ENCODE measurements at regions not wholly inside any gene's neighbourhood (a gene's known extent, or its start where the extent isn't known, plus 50 kb on each side); places are given as distances from the start of the nearest gene placed in this dataset.

DNA sequence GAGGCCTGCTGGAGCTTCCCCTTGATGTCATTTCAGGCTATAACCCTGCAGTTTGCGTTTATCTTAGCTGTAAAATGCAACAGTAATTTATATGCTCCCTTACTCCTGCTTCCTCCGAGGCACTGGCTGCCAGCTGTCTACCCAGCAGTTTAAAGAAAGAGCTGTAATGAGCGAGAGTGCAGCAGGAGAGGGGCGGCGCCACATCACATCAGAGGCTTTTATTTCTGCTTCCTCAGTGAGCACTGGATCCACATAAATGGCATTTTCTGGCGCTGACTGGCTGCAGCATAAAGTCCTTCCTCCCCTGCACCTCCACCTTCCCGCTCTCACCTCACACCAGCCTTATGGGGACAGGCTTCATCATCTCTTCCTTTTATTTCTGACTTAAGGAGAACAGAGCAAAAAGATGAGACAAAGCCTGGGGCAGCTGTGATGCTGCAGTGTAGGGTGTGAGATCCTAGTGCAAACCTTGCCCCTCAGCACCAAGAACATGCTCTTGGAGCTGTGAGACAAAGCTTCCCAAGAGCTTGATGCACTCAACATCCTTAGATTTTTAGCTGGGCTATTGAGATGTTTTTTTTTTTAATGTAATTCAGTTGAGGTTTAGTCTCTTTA is 829.6 kb upstream of the ZNF608 start:
- no peak for ATAC-seq (replicated peaks)
- no peaks in the 10 kb centered on the region for H3K27me3 Mint-ChIP-seq
- DNase-seq, result no peak
- no peaks in the 10 kb centered on the region for H3K4me1 Mint-ChIP-seq (ENCODE audit: low read depth in 2 of 2)
- no peak overlapping the region for H3K27ac Mint-ChIP-seq
- H3K36me3 Mint-ChIP-seq (ENCODE audit: insufficient read depth), result no peaks in the 10 kb centered on the region
- peaks cover 8 to 12% of the 10 kb centered on the region in 2 donors for H3K9me3 Mint-ChIP-seq
- H3K4me3 Mint-ChIP-seq, result no peak overlapping the region

DNA sequence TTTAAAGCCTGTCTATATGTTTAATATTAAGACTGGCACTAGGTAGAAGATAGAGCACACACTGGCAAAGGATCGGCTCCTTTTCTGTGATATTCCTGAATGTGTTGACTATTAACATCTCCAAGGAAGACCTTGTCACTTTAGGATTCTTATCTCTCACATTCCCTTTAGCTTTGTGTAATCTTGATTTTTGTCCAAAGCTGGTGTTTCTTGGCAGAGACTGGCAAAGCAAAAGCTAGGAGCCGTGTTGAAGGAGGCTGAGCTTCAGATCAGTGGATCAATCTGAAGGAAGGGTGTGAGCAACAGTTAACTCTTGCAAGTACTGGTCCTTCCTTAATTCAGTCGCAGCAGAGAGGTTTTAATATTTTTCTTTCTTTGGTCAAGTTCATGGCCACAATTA is 830.4 kb upstream of the ZNF608 start:
- no peak for ATAC-seq (replicated peaks)
- H3K27ac Mint-ChIP-seq, result no peak overlapping the region
- DNase-seq, result no peak
- H3K27me3 Mint-ChIP-seq, result no peaks in the 10 kb centered on the region
- no peak overlapping the region for H3K4me3 Mint-ChIP-seq
- peaks cover 8 to 14% of the 10 kb centered on the region in 2 donors for H3K9me3 Mint-ChIP-seq
- H3K4me1 Mint-ChIP-seq (ENCODE audit: low read depth in 2 of 2), result no peaks in the 10 kb centered on the region
- H3K36me3 Mint-ChIP-seq (ENCODE audit: insufficient read depth), result no peaks in the 10 kb centered on the region

DNA sequence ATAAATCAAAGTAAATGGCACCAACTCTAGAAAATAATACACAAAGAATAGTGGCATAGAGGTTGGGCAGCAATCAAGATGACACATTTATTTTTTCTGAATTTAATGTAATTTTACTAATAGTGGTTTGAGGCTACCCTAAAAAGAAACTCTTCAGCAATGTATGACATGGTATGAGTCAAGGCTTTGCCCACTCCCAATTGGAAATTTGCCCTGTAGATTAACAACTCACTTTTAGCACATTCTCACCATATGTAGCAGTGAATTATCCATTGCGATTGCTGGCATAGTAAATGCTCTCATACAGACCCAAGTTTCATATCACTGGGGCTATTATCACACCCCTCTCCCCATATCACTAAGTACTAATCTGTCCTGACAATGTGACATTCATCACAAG is 832.1 kb upstream of the ZNF608 start:
- ATAC-seq (replicated peaks) (no peak), DNase-seq (no peak)
- Mint-ChIP-seq H3K27ac (no peak overlapping the region), H3K4me3 (no peak overlapping the region), H3K4me1 (ENCODE audit: low read depth in 2 of 2) (no peaks in the 10 kb centered on the region), H3K27me3 (no peaks in the 10 kb centered on the region), H3K36me3 (ENCODE audit: insufficient read depth) (no peaks in the 10 kb centered on the region), H3K9me3 (peaks cover 5 to 9% of the 10 kb centered on the region in 2 donors)

DNA sequence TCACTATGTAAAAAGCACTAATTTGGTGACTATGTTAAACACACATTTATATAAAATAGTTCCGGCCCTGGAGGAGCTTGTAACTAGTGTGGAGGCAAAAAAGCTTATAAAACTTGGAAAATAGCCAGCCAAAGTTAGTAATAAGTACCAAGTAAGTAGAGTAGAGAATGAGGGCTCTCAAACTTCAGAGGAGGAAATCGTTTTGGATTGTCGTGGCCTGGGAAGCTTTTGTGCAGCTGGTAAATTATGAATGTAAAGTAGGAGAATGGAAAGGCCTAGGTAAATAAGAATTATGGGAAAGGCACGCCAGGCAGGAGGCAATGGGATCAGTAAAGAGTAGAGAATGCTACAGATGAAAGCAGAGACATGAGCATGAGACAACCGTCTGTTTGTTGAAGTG is 832.7 kb upstream of the ZNF608 start:
- Mint-ChIP-seq H3K36me3 (ENCODE audit: insufficient read depth) (no peaks in the 10 kb centered on the region), H3K9me3 (peaks cover 0 to 9% of the 10 kb centered on the region in 2 donors), H3K4me3 (no peak overlapping the region), H3K27ac (no peak overlapping the region), H3K27me3 (no peaks in the 10 kb centered on the region), H3K4me1 (ENCODE audit: low read depth in 2 of 2) (no peaks in the 10 kb centered on the region)
- DNase-seq (no peak), ATAC-seq (replicated peaks) (no peak)

DNA sequence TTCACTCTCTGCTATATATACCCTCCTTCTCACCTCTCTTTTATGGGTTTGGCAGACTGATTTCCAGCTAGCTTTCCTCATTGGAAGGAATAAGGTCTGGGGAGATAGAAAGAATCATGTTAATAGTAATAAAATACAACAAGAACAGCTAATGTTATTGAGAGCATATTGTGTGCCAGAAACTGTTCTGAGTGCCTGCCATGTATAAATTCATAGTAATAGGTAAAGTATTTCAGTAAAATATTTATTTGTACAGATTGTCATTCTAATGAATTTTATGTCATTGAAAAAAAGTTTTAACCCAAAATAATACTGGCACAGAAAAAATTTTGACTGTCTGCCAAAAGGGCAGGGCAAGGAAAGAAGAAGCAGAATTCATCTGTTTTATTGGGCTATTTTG is 834.9 kb upstream of the ZNF608 start:
- no peak overlapping the region for H3K27ac Mint-ChIP-seq
- ATAC-seq (replicated peaks), result no peak
- no peak for DNase-seq
- H3K4me3 Mint-ChIP-seq, result no peak overlapping the region
- H3K27me3 Mint-ChIP-seq, result no peaks in the 10 kb centered on the region
- no peaks in the 10 kb centered on the region for H3K4me1 Mint-ChIP-seq (ENCODE audit: low read depth in 2 of 2)
- no peaks in the 10 kb centered on the region for H3K36me3 Mint-ChIP-seq (ENCODE audit: insufficient read depth)
- peaks cover 0 to 8% of the 10 kb centered on the region in 2 donors for H3K9me3 Mint-ChIP-seq

DNA sequence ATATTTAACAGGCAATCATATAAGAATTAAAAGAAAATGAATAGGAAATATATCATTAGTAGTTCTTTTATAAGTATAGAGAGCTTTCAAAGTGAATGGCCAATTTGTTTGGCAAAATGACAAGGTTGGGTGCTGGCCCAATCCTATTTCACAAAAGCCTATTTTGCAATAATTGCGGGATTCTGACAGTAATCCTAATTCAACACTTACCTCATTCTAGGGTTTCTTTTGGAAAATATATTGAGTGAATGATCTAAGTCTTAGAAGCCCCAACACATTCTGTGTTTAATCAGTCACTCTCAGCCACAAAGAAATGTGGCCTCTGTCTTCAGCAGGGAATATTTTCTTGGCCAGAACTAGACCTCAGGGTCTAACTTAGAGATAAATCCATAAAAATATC is 835.9 kb upstream of the ZNF608 start:
- DNase-seq (no peak), ATAC-seq (replicated peaks) (no peak)
- H3K9me3 Mint-ChIP-seq, result peaks cover 7 to 11% of the 10 kb centered on the region in 2 donors
- H3K27ac Mint-ChIP-seq, result no peak overlapping the region
- H3K36me3 Mint-ChIP-seq (ENCODE audit: insufficient read depth), result no peaks in the 10 kb centered on the region
- H3K4me3 Mint-ChIP-seq, result no peak overlapping the region
- no peaks in the 10 kb centered on the region for H3K4me1 Mint-ChIP-seq (ENCODE audit: low read depth in 2 of 2)
- H3K27me3 Mint-ChIP-seq, result no peaks in the 10 kb centered on the region

DNA sequence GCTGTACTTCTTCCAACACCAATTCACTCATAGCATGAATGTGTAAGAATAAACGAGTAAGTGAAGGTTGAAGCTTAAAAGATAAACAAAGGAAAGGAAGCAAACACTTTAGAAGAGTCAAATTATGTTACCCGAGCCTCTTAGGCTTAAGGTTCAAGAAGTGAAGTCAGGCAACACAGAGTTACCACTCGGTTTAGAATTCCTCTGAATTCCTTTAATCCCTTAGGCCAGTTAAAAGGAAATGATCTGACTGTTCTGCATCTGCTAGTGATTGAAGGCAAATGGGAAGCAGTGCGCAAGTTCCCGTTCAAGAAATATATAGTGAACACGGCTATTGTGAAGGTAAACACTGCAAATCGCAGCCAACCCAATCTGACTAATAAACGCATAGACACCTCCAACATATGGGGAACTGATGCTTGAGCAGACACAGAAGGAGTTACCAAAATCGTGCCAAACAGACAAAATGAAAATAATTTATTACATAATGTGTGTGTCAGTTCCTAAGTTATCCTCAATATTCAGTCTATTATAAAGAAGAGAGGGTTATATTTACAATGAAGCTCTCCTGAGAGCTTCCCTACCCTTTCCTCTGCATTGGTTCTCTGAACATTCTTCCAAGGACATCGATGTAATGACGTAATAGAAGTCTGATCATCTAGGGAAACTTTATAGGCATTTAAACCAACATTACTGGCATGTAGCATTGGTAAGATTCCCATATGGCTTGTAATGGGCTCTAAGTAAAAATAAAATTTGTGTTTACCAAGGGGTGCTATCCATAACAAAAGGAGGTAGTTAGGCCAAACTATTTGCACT is 837.1 kb upstream of the ZNF608 start:
- Mint-ChIP-seq H3K27ac (no peak overlapping the region), H3K27me3 (no peaks in the 10 kb centered on the region), H3K9me3 (peaks cover 10 to 11% of the 10 kb centered on the region in 2 donors), H3K4me1 (ENCODE audit: low read depth in 2 of 2) (no peaks in the 10 kb centered on the region), H3K36me3 (ENCODE audit: insufficient read depth) (no peaks in the 10 kb centered on the region), H3K4me3 (no peak overlapping the region)
- ATAC-seq (replicated peaks), result no peak
- DNase-seq, result no peak

DNA sequence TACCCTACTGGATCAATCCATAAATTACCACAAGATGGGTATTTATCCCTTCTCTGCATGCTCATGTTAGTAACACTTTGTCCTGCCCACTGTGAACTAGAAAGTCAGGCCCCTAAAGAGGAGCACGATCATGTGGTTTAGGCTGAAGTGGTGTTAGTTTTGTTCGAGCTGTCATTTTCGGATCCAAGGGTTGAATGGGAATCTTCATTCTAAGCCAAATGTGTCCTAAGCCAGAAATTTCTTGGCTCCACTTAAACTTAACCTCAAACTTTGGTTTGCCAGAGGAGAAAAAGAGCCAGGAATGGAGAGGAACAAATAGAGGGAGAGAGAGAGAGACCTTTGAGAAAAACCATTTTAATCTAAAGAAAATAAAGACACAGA is 837.7 kb upstream of the ZNF608 start:
- Mint-ChIP-seq H3K36me3 (ENCODE audit: insufficient read depth) (no peaks in the 10 kb centered on the region), H3K4me1 (ENCODE audit: low read depth in 2 of 2) (no peaks in the 10 kb centered on the region), H3K4me3 (no peak overlapping the region), H3K27ac (no peak overlapping the region), H3K9me3 (peaks cover 10 to 11% of the 10 kb centered on the region in 2 donors), H3K27me3 (no peaks in the 10 kb centered on the region)
- no peak for ATAC-seq (replicated peaks)
- DNase-seq, result no peak

DNA sequence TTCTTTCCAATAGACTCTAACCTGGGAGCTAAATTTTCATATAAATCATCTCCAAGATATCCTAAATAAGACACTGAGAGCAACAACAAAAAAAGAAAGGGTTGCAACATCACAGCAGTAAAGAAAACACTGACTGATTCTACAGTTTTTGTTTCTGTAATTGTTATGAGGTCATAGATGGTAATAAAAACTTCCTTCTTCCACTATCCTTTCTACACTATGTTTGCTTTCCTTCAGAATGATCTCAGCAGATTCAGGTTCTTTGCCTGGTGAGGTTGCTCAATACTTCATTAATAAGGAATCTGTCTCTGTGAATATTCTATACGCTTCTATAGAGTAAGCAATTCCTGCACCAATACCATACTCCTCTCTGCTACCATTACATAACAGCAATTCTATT is 835.6 kb upstream of the GRAMD2B start:
- H3K36me3 Mint-ChIP-seq (ENCODE audit: insufficient read depth), result no peaks in the 10 kb centered on the region
- no peak overlapping the region for H3K27ac Mint-ChIP-seq
- no peaks in the 10 kb centered on the region for H3K27me3 Mint-ChIP-seq
- H3K9me3 Mint-ChIP-seq, result peaks cover 6 to 10% of the 10 kb centered on the region in 2 donors
- no peak overlapping the region for H3K4me3 Mint-ChIP-seq
- no peaks in the 10 kb centered on the region for H3K4me1 Mint-ChIP-seq (ENCODE audit: low read depth in 2 of 2)
- ATAC-seq (replicated peaks) (no peak), DNase-seq (no peak)

DNA sequence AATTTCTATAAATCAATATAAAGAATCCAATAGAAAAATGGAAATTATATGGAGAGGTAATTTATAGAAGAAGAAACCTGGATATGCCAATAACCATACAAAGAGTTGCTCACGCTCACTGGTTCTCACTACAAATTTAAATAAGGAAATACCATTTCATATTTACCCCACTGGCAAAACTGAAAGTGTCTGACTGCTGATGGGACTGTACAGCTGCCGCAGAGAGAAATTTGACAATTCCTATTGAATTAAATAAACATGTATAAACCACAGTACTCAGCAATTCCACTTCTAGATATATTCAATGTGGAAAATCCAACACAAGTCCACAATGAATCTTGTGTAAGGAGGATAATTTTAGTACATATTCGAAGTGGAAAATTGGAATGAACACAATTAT is 830.4 kb upstream of the GRAMD2B start:
- no peaks in the 10 kb centered on the region for H3K9me3 Mint-ChIP-seq
- no peaks in the 10 kb centered on the region for H3K27me3 Mint-ChIP-seq
- no peak for ATAC-seq (replicated peaks)
- DNase-seq, result no peak
- H3K4me3 Mint-ChIP-seq, result no peak overlapping the region
- H3K36me3 Mint-ChIP-seq (ENCODE audit: insufficient read depth), result no peaks in the 10 kb centered on the region
- no peaks in the 10 kb centered on the region for H3K4me1 Mint-ChIP-seq (ENCODE audit: low read depth in 2 of 2)
- no peak overlapping the region for H3K27ac Mint-ChIP-seq

DNA sequence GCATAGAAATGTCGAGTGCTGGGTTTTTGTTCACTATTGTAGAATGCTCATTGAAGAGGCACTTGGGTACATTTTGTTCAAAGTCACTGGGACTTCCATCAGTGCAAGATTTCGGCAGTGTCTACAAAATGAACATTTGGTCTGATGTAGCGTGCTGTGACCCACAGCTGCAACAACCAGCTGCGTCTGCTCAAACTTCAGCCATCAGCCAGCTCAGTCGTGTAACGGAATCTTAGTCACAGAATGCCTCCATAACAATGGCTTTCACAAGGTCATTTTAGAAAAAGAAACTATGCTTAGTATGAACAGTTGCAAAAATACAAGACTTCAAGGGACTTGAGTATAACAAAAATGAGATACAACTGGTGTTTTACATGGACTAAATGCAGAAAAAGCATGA is 828.1 kb upstream of the GRAMD2B start:
- no peaks in the 10 kb centered on the region for H3K27me3 Mint-ChIP-seq
- H3K27ac Mint-ChIP-seq, result no peak overlapping the region
- no peaks in the 10 kb centered on the region for H3K4me1 Mint-ChIP-seq (ENCODE audit: low read depth in 2 of 2)
- H3K36me3 Mint-ChIP-seq (ENCODE audit: insufficient read depth), result no peaks in the 10 kb centered on the region
- ATAC-seq (replicated peaks) (no peak), DNase-seq (no peak)
- H3K9me3 Mint-ChIP-seq, result no peaks in the 10 kb centered on the region
- no peak overlapping the region for H3K4me3 Mint-ChIP-seq

DNA sequence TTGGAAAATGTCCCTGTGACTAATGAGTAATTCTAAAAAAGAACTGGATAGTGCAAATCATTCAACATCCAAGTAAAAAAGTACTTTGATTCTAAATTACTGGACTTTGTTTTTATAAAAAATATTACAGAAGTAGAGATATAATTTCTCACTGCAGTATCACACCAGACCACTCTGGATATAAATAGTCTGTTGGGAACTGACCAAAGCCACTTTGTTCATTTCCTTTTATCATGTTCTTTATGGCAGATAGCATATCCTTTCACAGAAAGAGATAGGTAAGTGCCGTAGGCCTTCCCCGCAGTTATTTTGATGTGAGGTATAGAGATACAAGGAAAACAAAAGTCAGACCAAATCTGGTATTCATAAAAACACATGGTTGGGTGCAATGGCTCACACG is 827.4 kb upstream of the GRAMD2B start:
- no peak for ATAC-seq (replicated peaks)
- no peaks in the 10 kb centered on the region for H3K9me3 Mint-ChIP-seq

DNA sequence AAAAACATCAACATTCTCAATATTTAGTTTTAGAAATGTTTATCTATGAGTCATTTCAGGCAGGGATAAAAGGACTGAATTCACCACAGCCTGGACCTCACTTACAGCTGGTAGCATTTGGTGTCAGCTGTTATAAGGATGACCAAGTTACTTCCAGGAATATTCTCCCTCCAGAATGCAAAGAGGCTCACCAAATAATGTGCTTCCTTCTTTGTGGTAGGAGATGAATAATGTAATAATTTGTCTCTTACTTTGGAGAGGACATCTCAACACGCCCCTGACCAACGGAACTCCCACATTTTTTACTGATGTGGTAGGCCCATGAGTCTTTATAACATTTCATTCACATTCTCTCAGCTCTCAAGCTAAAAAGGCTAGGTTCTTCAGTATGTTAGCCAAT is 825.9 kb upstream of the GRAMD2B start:
- H3K4me1 Mint-ChIP-seq (ENCODE audit: low read depth in 2 of 2), result no peaks in the 10 kb centered on the region
- DNase-seq, result no peak
- no peaks in the 10 kb centered on the region for H3K9me3 Mint-ChIP-seq
- H3K27me3 Mint-ChIP-seq, result no peaks in the 10 kb centered on the region
- ATAC-seq (replicated peaks), result no peak
- H3K27ac Mint-ChIP-seq, result no peak overlapping the region
- H3K4me3 Mint-ChIP-seq, result no peak overlapping the region
- no peaks in the 10 kb centered on the region for H3K36me3 Mint-ChIP-seq (ENCODE audit: insufficient read depth)

More for the DNA sequence above, 827.4 kb upstream of the GRAMD2B start:
- no peak for DNase-seq
- H3K4me3 Mint-ChIP-seq, result no peak overlapping the region
- no peak overlapping the region for H3K27ac Mint-ChIP-seq
- H3K27me3 Mint-ChIP-seq, result no peaks in the 10 kb centered on the region
- no peaks in the 10 kb centered on the region for H3K36me3 Mint-ChIP-seq (ENCODE audit: insufficient read depth)
- H3K4me1 Mint-ChIP-seq (ENCODE audit: low read depth in 2 of 2), result no peaks in the 10 kb centered on the region

DNA sequence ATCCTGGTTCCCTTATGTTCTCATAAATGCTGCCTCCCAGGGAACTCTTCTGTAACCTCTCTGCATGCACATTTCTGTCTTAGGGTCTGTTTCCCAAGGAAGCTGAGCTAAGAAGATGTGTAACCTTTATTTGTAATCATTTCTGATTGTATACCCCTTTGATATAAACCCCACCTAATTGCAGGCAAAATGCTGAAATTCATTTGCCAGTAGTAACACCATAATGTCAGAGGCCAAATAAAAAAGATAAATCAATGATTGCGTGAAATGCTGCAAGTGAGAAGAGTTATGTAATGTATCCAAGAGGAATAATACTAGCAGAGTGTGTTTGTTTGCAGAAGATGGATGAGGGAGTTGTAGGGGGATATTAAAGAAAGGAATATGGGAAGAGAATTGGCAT is 822.6 kb upstream of the GRAMD2B start:
- DNase-seq, result no peak
- Mint-ChIP-seq H3K36me3 (ENCODE audit: insufficient read depth) (no peaks in the 10 kb centered on the region), H3K4me3 (no peak overlapping the region), H3K4me1 (ENCODE audit: low read depth in 2 of 2) (no peaks in the 10 kb centered on the region), H3K9me3 (no peaks in the 10 kb centered on the region), H3K27me3 (no peaks in the 10 kb centered on the region), H3K27ac (no peak overlapping the region)
- ATAC-seq (replicated peaks), result no peak

Data from effector memory CD8-positive, alpha-beta T cell (primary cell).